Left renal cortex interstitium (tissue), 4 donors: ENCODE measurements at regions not wholly inside any gene's neighbourhood (a gene's known extent, or its start where the extent isn't known, plus 50 kb on each side); places are given as distances from the start of the nearest gene placed in this dataset.

Experiments
- DNase-seq, 4 donors: peaks; one replicate each; pipeline ENCODE4 v3.0.0-alpha.2; 2013; ENCODE audit warnings: low read depth in 4 of 4, low spot score in 2 of 4, missing footprints in 1 of 4

DNA sequence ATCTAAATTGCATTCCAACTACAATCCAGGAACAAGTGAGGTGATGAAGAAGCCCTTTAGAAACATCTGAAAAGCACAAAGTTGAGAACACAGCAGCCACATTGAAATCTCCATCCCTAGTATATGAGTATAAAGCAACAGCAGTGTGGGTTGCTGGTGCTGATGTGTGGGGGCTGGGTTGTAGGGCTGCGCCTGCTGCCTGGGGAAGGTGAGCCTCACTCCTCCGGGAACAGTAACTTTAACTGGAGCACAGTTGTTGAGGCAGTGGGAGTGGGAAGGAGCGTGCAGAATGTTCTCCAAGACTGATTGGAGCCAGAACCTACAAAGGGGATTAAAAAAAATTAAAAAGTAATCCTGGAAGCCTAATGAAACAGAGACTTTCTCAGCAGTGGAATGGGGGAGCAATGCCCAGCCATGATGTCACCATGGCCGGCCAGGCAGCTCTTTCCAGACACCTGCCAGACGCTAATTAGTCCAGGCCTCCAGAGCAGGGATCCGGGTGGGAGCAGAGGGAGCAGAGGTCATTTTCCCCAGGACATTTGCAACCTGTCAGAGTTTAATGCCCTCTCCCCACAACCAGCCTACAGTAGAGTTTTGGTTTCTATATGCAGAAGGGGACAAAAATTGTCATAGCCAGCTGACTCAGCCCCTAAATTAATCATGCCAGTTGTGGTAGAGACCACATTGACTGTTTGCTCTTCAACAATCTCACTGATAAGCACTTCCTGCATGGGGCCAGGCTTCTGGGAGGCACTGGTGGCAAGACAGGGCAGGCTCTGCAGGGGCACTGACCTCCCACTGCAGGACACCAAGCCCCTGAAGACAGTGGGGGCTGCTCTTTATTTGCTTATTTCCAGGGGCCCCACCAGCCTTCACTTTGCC lies 133.0 kb upstream of the ZNF32 start:
- DNase-seq, result no peak

DNA sequence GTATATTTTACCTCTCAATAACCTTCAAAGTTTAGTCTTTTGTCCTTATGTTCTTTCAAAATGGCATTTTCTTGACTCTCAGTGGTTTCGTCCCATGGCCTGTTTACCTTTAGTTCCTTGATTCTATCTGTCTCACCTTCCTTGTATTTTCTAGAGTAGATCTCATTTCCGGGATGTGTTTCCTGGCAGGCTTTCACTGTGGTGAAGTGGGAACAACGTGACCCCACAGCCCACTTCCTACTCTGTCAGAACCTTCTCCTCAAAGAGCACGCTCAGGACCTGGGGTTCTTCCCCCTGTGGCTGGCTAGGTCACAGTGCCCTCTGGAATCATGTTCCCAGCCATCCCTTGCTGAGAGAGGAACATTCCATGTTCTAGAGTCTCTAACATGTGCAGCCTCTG lies 129.9 kb upstream of the ZNF32 start:
- no peak for DNase-seq

DNA sequence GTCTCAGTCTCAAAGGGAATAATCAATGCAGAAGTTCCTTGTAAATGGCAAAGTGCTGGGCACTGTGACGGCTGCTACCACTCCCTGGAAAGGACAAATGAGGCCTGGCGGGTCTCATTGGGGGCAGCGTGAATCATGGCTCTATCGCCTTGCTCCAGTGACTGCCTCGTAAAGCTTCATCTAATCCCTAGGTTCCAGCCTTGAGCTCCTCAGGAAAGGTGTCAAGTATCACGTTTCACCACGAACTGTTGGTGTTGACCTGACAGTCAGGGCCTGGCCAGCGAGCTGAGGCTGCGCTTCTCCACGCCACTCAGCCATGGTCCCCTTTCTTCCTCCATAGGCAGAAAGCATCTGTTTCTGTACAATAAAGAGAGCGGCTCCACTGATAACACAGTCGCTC lies 126.7 kb upstream of the ZNF32 start:
- peak in 1 of 4 donors; percentile 16 for DNase-seq

DNA sequence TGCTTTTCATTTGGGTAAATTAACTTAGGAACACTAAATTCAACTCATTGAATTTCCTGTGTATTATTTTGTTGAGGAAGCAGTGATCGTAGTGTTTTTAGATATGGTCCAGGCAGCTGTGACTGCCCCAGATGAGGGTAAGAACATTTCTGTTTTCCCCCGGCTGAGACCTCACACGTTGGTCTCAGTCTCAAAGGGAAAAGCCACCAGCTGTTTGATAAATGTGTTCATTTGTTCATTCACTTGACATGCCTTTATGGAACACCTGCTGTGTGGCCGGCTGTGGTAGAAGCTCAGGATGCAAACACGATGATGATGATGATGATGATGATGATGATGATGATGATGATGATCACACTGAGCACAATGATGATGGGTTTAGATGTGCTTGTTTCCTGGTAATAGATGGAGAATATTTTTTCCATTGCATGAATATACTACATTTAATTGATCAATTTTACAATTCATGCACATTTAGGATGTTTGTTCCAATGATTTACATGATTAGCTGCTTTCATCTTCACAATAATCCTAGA lies 125.6 kb upstream of the ZNF32 start:
- no peak for DNase-seq

DNA sequence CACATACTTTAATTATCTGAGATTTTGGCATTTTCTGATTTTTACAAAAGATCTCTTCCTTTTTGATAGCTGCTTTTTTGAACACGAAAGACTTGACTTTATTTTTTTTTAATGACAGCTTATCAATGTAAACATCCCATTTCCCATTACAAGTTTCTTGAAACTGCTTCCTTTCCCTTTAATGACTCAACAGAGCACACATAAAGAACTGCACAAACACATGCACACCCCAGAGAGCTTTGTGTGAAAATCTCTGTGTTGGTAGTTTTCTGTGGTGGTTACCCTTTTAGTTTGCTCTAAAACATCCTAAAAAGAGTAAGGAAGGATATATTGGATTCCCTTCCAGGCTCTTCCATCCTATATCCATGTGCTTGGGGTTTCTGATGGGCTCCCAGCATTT lies 125.1 kb upstream of the ZNF32 start:
- DNase-seq, result no peak

DNA sequence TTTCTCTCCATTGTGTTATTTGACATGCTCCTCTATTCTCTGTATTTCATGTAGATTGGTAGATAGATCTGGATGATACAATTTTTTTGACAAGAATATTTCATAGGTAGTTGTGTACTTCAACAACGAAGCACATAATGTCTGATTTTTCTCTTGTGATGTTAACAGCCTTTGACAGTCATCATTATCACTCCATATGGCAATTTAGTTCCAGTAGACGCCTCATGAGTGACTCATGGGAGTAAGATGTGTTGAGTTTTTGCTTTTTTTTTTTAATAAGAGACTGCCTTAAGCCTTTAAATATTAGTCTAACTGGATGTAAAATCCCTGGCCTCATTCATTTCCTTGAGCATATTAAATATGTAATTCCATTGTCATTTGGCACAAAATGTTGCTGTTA lies 123.5 kb upstream of the ZNF32 start:
- DNase-seq, result no peak

DNA sequence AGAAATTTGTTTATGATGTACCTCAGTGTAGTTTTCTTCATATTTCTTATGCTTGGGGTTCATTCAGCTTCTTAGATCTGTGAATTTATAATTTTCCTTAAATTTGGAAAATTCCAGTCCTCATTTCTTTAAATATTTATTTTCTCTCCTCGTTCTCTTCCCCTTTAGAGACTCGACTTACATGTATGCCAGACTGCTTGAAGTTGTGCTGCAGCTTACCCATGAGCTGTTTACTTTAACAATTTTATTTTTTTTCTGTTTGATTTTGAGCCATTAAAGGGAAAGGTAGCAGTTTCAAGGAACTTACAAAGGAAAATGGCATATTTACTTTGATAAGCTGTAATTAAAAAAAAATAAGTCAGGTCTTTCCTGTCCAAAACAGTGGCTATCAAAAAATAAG lies 123.0 kb upstream of the ZNF32 start:
- no peak for DNase-seq

DNA sequence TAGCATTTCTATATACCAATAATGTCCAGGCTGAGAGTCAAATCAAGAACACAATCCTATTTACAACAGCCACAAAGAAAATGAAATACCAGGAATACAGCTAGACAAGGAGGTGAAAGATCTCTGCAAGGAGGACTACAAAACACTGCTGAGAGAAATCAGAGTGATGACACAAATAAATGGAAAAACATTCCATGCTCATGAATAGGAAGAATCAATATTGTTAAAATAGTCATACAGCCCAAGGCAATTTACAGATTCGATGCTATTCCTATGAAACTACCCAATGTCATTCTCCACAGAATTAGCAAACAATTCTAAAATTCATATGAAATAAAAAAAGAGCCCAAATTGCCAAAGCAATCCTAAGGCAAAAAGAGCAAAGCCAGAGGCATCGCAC lies 116.8 kb upstream of the ZNF32 start:
- no peak for DNase-seq

DNA sequence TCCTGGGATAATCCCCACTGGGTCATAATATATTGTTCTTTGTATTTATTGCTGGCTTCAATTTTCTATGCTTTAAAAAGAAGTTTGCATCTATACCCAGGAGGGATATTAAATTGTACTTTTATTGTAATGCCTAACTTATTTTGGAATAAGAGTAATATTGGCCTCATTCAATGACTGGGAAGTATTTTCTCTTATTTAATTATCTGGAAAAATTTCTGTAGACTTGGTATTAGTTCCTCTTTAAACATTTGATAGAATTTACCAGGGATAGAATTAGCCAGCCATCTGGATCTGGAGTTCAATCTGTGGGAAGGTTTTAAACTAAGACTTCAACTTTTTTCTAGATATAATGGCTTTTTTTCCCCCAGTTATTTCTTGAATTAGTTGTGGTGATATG lies 115.2 kb upstream of the ZNF32 start:
- no peak for DNase-seq

DNA sequence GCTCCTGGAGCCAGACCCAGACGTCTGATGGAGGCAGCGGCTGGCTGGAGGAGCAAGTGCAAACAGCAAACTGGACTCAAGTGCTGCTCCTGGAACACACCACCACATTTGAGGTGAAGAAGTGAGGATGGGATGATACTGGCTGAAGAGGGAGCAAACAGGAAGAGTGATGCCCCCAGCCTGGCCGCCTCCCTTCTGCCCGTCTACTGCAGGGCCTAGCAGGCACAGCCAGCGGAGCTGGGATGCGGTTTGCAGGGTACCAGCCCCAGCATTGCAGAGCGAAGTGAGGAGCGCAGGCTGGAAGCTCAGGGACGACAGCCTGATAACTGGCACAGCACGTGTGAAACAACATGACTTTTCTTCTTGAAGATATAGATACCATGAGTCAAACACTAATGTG lies 111.8 kb upstream of the ZNF32 start:
- DNase-seq, result no peak

DNA sequence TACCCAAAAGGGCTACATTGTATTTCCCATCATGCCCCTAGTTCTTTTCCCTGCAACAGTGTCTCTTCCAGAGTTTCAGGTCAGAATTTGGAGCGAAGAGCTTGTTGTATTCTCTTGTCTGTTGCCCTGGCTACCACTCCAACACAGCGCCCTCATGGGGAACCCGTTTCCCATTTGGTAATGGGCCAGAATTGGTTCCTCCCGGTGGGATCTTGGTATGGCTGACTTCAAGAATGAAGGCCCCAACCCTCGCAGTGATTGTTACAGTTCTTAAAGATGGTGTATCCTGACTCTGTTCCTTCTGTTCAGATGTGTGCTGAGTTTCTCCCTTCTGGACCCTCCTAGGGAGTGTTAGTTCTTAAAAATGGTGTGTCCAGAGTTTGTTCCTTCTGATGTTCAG lies 110.5 kb upstream of the ZNF32 start:
- DNase-seq, result no peak

DNA sequence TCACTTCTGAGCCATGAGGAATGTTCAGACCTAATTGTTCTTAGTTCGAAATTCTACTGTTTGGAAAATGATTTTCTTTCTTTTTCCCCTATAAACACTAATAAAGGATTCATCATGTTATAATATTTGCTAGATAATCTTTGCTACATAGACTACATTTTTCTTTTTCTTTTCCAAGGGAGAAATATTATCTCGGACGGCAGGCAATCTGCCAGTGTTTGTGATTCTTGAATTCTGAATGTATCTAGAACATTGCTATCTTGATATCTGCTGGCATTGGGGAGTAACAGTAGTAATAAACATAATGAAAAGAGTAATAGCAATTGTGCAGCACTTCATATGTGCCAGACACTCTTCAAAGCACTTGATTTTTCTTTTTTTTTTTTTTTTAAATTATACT lies 107.7 kb upstream of the ZNF32 start:
- DNase-seq, result no peak

DNA sequence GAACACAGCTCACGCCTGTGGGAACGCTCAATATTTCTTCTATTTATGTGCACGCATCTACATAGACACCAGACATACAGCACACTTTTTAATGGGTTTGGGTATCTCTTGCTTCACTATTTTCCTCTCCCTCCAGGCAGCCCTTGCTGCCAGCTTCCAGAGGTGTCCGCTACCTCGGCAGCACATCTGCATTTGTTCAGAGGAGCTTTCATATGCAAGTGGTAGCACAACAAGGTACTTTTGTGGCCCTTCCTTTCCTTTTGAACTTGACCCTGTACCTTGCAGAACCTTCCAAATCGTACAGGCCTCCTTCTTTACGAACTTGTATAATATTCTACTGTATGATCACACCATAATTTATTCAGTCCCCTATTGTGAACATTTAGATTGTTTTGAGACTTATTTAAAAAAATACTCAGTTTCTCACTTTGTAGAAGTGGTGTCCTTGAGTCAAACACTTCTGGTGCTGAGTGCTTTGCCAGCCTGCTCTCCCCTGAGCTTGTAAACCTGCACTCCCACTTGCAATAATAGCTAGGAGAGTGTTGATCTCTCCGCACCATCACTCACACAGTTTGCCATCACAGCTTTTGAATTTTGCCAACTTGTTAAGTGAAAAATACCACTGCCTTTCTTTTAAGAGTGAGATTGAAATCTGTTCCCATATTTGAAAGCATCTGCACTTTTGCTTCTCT lies 106.0 kb upstream of the ZNF32 start:
- DNase-seq, result no peak

DNA sequence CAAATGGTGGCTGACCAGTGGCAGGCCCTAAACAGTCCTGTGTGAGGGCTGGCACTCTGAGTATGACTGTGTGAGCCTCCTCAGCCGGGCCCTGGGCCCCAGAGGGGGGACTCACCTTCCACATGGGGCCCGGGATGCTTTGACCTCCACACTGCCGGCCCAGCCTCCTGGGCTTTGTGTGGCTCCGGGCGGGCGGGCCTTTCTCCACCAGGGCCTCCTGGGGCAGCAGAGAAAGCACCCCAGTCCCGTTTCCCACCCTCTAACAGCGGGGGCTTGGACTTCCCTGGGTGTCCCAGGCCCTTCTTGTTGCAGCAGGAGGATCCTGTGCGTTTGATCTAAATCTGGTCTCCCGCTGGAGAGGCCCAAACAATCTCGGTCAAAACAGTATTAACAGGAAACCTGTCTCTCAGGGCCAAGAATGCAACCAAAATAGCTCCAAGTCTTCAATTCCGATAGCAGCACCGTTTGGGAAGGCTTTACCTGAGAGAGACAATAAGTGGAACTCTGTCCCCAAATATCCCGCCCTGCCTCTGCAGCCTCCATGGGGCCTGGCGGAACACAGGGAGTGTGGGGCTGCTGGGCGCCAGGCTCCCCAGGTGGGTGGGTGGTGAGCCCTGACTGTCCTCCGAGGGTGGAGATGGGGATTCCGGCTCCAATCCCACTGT lies 104.8 kb upstream of the ZNF32 start:
- no peak for DNase-seq

DNA sequence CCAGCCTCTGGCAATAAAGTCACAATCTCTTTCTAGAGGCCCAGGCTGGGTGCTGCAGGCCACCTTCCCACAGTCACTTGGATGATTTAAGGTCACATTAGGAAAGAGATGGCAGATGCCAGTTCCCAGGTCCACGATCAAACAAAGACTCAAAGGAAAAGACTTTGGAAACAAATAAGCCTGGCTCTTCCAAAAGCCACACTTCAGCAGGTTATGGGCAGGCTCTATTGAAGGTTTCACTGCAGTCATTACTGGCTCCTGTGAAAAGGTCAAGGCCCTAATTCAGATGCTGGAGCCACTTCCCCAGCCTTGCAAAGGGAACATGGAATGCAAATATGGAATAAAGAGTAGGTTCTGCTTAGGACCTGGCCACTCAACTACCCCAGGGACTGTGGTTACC lies 104.0 kb upstream of the ZNF32 start:
- no peak for DNase-seq

DNA sequence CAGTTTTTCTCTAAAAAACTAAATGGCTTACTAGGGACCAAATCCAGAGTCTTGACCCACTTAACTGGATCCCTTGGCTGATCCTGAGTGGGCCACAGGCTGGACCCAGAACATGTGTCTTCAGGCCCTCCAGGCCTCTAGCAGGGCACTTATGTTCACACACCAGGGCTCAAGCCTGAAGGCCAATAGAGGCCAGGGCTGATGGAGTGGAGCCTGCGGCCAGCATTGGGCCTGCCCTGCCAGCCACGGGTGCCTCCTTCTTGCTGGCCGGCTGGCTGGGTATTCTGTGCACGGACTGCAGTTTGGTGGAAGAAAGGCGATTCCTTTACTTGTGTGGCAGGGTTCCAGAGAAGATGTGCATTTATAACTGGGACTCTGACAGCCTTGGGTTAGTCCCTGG lies 103.0 kb upstream of the ZNF32 start:
- no peak for DNase-seq

DNA sequence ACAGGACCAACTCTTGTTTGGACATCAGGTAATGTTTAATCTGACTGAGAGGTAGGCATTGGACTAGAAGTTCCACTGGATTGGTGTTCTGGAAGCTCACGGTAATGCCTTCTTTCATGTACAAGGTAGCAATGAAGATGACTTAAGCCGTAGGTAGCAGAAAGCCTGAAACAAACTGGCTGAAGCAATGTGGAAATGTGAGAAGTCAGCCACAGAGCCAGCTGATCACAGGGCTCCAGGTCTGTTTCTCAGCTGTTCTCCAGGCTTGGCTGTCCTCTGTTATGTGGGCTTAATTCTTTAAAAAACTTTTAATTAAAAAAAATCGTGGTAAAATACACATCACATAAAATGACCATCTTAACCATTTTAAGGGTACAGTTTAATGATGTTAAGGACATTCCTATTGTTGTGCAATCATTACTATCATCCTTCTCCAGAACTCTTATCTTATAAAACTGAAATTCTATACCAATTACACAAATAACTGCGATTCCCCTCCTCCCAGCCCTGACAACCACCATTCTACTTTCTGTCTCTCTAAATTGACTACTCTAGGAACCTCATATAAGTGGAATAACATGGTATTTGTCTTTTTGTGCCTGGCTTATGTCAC lies 101.4 kb upstream of the ZNF32 start:
- DNase-seq, result no peak

DNA sequence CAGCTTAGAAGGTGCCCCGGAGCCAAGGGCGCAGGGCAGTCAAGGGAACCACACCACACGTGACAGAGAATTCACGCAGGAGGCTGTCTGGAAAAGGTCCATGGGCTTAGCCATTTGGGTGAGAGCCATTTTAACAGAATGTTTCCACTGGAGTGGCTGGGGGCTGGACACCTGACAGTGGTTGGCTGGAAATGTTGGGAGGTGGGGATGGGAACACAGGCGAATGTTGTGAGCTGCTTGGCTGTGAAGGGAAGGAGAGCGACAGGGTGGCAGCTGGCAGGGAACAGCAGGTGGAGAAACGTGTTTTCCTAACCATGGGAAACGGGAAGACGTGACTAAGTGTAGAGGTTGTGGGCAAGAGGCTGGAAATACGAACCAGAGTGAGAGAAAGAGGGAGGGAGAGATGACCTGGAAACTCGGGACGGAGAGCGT lies 100.5 kb upstream of the ZNF32 start:
- DNase-seq, result no peak

DNA sequence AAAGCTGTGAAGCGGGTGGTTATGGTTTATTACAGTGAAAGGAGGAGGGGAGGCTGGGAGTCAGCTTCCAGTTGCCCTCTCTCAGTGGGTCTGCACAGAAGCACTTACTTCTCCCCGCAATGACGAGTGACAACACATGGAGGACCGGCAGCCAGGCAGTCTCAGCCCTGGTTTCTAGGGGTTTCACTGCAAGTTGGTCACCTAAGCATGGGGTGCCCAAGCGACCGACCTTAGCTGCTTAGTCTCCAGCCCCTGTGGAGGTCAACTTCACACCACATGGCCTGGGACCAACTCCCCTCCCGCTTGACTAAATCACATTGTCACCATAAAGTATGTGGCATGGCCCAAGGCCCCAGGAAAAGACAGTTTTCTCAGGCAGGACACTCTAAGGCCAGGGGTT lies 99.9 kb upstream of the ZNF32 start:
- no peak for DNase-seq

DNA sequence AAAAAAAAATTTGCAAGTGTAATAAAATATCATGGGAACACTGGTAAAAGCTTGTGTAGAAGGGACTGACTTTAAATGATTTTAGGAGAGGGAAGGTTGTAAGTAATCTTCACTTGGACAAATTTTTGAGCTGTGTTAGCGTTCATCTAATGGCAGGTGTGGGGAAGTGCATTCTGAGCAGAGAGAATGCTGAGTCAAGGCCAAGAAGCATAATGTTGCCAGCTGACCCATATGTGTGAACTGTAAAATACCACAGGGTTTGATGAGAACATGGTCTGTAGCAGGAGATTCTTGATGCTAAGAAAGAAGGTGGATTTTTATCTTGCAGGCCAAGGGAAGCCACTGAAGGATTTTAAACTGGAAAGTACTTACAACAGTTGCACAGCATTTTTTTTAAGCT lies 98.2 kb upstream of the ZNF32 start:
- no peak for DNase-seq

DNA sequence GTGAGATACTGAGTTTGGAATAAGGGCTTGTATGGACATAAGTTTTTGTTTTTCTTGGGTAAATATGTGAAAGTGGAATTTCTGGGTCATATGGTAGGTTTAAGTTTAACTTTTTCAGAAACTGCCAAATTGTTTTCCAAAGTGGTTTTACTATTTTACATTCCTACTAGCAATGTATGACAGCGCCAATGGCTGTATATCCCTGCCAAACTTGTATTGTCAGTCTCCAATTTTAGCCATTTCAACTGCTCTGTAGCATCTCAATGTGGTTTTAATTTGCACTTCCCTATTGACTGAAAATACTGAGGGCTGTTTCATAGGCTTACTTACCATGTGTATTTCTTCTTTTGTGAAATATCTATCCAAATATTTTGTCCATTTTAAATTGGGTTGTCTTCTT lies 90.5 kb upstream of the ZNF32 start:
- no peak for DNase-seq
